ENCODE measurements at regions not wholly inside any gene's neighbourhood (a gene's known extent, or its start where the extent isn't known, plus 50 kb on each side); places are given as distances from the start of the nearest gene placed in this dataset.

GRCh38 chr10:53749439-53749838, 976.9 kb upstream of the MBL2 start:
- TF ChIP-seq CTCF (IDR thresholded peaks at IDR 0.05) (no peak), POLR2A (IDR thresholded peaks at IDR 0.05) (no peak)
